ENCODE measurements at regions not wholly inside any gene's neighbourhood (a gene's known extent, or its start where the extent isn't known, plus 50 kb on each side); places are given as distances from the start of the nearest gene placed in this dataset.
"Not testable (repeated sequence)": the region's sequence is repeated elsewhere in the genome, so short reads cannot be mapped to it uniquely, and the experiment has no call there.

DNA sequence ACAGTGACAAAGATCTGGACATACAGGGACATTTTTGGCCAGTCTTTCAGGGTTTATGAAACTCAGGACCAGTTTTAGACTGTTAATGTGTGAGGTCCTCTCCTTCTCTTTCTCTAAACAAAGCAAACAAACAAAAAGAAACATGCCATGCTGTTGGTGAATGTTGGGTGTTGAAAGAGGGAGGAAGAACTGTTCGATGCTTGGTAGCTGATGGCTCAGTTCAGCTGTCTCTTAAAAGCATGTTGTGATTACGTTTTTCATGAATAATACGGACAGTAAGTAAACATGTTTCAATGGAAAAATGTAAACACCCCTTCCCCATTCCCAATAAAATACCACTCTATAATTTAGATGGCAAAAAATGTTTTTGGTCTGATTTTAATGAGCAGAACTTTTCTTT is 219.1 kb downstream of the SEC23IP start:
- no peak for DNase-seq (ENCODE audit: low spot score)

DNA sequence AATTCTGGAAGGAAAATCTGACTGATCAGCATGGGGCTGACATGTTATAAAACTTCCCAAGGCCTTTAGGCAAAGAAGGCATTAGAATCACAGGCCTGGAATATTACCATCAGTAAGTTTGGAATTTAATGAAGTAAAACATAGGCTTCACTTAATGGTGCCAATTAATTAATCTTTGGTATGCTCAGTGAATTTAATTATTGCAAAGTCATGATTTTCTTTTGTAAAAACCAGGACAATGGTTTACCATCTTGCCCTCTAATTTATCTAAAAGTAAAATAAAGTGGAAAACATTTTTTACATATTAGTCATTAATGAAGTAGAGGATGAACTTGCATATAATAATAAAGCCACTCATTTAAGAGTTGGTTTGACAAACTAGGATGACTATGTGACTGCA is 220.3 kb downstream of the SEC23IP start:
- no peak for DNase-seq (ENCODE audit: low spot score)

DNA sequence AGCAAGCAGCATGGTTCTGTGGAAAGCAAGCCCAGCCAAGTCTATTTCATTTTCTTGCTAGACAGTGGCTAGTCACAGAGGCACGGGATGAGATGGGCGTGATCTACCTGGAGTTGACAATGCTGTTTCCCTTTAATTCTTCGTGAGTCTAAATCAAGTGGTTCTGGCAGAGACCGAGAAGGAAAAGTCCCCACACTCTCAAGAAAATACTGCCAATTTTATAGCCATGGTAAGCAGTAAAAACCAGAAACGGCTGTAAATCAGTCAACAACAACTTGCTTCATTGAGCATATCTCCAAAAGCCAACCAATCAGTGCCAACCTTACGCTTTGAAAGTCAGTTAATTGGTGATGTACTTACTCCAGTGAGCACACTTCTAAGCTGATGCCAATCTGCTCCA is 223.4 kb downstream of the SEC23IP start:
- no peak for DNase-seq (ENCODE audit: low spot score)

DNA sequence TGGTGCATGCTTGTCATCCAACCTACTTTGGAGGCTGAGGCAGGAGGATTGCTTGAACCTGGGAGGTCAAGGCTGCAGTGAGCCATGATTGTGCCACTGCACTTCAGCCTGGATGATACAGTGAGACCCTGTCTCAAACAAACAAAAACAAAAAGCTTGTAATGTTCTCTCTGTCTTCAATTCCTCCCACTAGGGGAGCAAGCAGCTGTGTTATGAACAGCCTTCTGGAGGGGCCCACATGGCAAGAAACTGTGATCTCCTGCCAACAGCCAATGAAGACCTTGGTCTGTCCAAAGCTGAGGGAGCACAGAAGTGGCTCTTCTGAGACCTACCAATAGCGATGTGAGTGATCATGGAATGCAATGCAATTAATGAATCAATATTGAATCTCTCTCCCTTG is 229.2 kb downstream of the SEC23IP start:
- DNase-seq (ENCODE audit: low spot score): no peak

DNA sequence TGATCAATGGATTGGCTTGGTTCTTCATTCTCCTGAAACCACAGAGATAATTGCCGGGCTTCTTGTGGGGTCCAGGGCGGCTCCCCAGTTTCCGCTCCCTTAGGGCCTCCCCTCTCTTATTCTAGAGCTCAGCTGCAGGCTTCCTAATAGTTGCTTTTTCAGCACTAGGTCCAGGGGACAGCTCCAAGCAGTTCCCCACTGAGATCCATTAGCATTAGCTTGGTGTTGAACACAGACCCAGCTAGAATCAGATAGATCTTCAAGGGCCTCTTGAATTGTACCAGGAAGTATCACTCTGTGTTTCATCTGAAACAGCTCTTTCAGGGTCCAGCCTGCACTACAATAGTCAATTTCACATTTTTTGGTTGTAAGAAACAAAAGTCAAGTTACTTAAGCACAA is 238.7 kb downstream of the SEC23IP start:
- no peak for DNase-seq (ENCODE audit: low spot score)

DNA sequence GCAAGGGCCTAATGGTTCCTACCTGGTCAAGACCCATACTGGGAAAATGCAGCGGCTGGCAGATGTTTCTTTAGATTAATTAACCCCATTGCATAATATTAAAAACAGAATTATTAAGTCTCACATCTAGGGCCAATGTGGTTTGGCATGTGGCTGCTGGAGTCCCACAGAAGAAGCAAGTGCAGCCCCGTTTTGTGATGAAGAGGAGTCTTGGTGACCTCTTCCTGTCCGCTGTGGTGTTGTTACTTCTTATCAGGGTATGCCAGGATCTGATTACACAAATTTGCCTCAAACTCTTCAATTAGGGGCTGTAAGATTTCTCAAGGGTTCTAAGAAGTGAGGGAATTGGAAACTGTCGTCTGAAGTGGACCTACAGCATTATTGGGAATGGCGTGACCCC is 240.3 kb downstream of the SEC23IP start:
- no peak for DNase-seq (ENCODE audit: low spot score)

DNA sequence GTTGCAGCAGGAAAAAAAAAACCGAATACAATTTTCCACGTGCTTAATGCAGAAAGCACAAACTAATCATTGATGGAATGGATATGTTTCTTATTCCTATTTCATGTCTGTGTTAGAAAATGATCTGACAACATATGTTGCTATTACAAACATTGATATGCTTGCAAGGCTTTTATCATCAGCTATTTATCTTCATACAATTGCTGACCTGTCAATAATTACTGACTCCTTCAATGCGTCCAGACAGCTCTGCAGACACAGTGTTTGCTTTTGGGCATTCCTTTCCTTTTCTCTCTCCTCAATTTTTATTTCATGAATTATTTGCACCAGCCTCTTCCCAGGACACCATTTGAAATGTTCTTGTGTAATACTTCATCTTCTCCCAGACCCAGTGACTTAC is 246.2 kb downstream of the SEC23IP start:
- DNase-seq (ENCODE audit: low spot score): no peak

DNA sequence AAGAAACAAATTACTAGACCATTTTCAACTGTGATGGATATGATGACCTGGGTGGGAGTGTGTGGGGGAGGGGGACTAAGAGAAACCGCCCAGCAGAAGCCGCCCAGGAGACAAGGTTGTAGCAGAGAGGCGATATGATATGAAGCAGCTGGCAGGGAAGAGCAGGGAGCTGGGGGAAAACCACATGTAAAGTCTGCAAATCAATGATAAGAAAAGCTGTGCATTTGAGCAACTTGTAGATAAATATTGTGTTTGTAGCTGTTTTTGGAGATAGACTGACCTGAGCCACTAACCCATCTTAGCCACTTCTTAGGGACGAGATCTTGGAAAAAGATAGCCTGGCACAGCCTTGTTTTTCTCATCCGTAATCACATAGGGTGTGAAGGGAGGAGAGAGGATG is 252.6 kb downstream of the SEC23IP start:
- DNase-seq (ENCODE audit: low spot score): no peak

DNA sequence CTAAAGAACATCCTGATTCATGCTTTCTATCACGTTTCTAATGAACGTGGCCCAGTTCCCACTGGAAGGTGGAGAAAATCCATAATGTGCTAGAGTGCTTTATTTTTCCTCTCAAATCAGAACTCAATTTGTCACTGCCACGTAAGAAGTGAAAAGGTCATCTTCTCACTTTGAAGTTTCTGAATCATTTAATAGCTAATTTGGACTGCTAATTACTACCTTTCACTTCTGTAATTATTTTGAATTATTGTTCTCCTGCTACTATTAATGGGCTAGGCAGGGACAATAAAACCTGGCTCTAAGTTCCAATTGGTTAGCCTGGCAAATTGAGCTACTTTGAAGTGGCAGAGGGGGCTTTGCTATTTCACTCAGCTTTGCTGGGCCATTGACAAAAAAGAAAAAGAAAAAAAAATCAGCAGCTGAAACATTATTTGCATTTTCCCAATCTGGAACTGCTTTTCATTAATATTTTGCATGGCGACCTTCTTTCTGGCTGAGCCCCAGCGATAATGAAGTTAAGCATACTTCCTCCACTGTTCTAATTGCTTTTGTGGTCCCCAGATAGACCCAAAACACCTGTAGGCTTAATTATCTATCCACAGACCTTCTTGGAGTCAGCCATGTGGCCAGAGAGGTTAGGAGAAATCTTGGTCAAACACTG is 264.2 kb downstream of the SEC23IP start:
- DNase-seq (ENCODE audit: low spot score): no peak

DNA sequence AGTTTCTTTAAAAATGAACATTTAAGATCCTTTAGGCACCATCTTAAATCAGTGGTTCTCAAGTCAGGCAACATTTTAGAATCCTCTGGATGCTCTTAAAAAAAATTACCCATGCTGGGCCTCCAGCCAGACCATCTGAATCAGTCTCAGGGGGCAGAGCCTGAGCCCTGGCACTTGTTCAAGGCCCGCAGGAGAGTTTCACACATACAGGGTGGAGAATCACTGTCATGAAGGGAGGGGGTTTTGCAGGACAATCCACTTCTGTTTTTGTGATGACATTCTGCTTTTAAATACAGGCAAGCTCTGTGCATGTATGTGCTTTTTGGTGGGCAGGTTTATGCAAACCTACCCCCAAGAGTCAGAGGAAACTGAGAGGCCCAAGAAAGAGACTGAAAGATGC is 268.6 kb downstream of the SEC23IP start:
- no peak for DNase-seq (ENCODE audit: low spot score)

DNA sequence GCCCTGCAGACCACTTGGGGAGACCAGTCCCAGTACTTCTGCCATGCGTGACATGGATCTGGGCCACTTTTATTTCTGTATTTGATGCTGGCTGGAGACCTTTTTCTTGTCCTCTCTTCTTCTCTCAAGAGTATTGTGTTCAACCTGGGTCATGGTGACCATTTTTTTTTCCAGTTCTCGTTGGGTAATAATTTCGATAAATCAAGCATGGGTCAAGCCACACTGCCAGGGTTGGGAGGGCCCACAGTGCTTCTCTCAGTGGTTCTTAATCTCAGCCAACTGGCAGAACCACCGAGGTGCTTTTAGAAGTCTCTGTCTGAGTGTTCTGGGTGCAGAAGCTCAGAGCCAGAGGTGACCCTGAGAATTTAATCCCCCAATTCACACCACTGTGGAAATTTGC is 269.9 kb downstream of the SEC23IP start:
- DNase-seq (ENCODE audit: low spot score): no peak

DNA sequence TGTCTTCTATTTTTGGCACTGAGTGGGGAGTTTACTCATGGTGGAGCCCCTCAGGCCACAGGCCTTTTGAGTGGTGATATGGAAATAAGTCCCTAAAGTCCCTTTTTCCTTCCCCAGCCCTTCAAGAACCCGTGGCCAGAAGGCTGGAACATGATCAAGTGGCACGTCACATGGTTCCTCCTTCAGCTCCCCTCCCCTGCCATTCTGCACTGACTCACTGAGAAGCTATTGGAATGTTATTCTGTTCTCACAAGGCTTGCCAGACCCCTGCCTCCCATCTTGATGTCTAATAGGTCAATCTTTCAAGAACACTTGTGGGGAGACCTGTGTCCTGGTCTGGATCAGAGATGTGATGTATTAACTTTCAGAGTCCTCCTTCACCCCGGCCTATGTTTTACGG is 279.8 kb downstream of the SEC23IP start:
- DNase-seq (ENCODE audit: low spot score): no peak

DNA sequence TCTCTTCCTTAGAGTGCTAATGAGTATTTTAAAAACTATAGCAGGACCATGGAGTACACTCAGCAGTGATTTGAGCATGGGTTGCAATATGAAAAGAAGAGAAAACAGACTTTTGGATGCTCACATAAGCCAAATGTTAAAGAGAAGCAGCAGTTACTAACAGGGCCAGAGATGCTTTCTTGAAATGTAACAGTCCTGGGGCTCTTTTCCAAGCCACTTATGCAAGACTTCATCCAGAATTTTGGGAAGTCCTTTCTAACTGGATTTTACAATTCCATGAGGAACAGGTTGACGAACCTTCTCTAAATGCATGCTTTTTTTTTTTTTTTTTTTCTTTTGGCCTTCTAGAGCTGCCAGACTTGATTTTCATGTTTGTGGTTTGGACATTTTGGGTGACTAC is 282.0 kb downstream of the SEC23IP start:
- no peak for DNase-seq (ENCODE audit: low spot score)

DNA sequence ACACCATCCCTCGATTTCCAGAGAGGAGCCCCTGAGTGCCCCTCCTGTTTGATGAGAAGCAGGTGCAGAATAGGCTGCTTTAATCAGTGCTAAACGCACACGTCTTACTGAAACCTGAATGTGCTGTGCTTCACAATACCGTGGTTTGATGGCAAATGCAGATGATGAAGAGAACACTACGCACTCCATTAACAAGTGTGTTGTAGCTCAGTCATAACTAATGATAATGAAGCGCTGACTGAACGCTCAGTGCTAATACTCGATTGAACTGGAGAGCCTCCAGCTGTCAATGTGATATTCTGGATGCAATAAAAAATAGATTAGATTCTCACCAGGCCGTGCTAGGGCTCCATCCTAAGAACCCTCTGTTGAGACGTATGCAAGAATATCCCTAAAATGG is 279.7 kb upstream of the PLPP4 start:
- no peak for DNase-seq (ENCODE audit: low spot score)

DNA sequence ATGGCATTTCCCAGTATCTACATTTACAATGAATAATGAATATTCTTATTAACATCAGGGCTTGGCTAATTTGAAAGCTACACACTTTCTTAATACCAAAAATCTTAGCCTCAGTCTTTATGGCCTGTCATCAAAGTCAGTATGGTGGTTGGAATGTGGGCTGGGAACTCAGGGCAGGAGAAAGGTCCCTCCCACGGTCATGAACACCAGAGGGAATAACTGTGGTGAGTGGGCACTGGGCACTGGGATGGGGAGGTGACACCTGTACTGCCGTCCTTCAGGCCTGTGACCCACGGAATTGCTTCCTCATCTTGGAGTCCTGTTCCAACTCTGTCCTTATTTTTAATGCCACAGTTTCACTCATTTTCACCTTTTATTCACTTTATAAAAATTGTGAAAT is 276.9 kb upstream of the PLPP4 start:
- DNase-seq (ENCODE audit: low spot score): no peak

DNA sequence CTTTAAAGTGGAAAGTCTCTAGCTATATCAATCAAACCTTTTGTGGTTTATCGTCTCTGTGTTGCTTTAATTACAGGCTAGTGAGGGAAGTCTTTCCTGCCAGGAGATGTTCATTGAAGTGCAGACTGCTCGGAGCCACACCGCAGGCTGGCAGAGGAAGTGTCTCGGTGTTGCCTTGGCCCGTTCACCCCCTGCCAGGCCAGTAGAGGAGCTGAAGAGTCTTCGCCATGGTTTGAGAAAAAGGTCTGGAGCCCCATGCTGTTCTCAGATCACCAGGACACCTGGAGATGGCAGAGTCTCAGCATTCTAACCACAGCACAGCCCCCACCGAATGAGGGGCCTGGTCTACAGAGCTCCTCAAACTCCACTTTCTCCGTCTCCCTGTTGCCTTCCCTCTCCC is 275.9 kb upstream of the PLPP4 start:
- no peak for DNase-seq (ENCODE audit: low spot score)

DNA sequence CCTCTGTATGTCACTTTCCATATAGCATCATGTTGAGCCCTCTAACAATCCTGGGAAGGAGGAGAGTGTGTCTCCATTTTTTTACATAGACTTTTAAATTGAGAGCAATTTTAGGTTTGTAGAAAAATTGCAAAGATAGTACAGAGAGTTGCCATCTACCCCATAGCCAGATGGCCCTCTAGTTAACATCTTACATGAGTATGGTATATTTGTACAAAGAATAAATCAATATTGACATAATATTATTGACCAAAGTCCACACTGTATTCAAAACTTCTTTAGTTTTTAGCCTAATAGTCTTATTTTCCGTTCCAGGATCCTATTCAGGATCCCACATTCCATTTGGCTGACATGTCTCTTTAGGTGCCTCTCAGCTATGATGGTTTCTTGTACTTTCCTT is 274.6 kb upstream of the PLPP4 start:
- DNase-seq (ENCODE audit: low spot score): no peak

DNA sequence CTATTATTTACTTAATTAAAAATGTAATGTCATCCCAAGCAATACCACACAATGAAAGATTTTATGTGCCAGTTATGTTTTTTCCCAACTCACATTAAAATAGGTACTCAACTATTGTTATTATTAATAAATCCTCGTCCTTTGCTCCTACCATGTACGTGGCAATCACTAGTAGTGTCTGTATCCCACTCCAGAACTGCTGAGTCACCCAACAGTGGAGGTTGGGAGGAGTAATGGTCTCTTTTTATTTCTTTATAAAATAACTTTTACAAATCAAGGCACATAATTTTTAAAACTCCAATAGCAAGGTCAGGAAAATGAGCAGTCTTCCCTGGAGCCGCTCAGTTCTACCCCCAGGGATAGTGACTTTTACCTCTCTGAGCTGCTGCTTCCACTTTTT is 273.5 kb upstream of the PLPP4 start:
- DNase-seq (ENCODE audit: low spot score): no peak

DNA sequence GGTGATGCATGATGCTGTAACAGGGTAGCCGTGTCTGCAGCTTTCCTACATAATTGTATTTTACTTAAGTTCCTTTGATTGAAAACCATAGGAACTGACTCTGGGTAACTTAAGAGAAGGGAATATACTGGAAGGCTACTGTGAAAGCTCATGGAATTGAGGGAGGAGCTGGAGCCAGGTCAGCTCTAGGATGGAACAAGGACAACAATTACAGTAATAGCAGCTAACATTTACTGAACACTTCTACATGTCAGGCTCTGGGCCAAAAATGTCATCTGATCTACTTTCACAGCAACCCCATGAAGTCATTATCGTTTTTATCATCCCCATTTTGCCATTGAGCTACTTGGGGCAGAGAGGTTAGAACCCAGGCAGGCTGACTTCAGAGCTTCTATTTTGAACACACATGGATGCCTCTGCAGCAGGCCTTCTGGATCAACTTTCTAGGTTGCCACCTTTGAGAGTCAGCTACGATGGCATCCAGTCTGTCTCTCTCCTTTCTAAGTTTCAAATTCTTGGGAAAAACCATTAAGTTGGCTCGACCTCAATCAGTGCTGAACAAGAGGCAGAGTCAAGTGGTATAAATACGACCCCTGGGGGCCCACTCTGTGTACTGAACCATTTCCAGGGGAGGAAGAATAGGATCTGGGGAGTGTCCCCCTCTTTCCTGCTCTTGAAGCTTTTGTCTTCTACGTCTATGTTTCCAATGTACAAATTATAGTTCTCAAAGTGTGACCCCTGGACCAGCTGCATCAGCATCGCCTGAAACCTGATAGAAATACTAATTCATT is 272.3 kb upstream of the PLPP4 start:
- peak; percentile 26 for DNase-seq (ENCODE audit: low spot score)

DNA sequence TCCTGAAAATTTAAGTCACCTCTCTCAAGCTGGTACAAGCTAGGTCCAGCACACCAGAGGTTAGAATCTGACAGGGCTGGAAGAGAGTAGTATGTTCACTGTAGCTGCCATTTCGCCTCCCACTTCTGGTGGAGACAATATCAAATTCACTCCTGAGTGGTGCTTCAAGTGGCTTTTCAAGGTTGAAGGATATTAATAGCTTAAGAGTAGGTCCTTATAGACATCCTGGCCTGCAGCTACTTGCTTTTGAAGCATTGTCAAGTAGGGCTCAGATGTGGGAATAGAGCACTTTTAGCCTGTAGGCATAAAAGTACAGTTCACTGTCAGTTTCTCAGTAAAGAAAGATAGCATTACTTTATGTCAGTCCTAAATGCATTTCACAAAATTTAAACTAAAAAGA is 270.5 kb upstream of the PLPP4 start:
- DNase-seq (ENCODE audit: low spot score): no peak

DNA sequence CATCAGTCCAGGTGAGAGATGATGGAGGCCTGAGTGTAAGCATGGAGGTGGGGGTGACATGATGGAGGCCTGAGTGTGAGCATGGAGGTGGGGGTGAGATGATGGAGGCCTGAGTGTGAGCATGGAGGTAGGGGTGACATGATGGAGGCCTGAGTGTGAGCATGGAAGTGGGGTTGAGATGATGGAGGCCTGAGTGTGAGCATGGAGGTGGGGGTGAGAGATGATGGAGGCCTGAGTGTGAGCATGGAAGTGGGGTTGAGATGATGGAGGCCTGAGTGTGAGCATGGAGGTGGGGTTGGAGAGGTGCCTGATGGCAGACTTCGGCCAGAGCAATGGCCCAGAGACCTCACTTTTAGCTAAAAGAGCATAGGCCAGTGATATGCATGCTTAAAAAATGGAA is 269.9 kb upstream of the PLPP4 start:
- DNase-seq (ENCODE audit: low spot score): not testable (repeated sequence)

DNA sequence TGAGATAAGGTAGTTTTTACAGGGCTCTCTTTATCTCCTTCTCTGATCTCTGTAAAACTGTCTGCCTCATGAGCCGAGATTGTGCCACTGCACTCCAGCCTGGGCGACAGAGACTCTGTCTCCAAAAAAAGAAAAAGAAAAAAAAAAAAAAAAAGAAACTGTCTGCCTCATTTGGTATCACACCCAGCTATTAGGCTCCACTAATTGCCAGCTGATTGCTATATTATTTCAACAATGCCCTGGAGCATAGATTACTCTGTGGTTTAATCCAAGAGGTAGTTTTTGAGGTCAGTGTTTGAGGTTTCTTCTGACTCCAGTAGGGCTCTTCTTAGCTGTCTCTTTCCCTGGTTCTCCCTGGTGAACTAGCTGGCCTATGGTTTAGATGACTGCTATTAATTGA is 268.1 kb upstream of the PLPP4 start:
- no peak for DNase-seq (ENCODE audit: low spot score)

DNA sequence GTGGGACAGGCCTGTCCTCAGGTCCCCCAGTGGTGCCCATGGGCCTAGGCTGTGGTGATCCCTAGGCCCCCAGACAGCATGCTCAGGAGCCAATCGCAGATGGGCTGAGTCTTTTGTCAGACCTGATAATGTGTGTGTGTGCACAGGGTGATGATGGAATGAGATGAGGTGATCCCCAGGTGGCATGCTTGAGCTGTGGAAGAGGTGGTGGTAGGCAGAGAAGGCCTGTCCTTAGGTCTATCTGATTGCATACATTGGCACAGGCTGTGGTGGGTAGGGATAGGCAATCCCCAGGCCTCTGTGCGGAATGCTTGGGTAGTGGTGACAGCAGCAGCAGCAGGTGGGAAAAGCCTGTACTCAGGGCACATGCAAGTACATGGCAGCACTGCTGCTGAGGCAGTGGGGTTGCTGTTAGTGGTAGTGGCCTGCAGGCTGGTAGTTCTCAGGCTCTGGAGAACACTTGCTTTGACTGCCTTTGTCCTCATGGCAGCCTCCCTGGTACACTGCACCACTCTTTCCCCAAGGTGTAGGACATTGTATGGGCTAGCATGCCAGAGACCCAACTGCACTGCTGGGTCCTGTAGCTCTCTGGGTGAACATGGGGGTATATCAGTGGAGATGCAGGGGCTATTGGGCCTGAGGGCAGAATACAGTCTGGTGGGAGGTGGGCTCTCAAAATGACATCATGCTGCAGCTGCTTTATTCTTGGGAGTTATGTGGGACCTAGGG is 260.9 kb upstream of the PLPP4 start:
- DNase-seq (ENCODE audit: low spot score): no peak

Data from D341Med (cell line).